Duodenal mucosa (tissue), 2 donors: ENCODE measurements at regions not wholly inside any gene's neighbourhood (a gene's known extent, or its start where the extent isn't known, plus 50 kb on each side); places are given as distances from the start of the nearest gene placed in this dataset.
"Not testable (repeated sequence)": the region's sequence is repeated elsewhere in the genome, so short reads cannot be mapped to it uniquely, and the experiment has no call there.

Source experiments
- H3K27ac ChIP-seq: one replicate; pipeline ENCODE4 v1.7.0; 2013; ENCODE audit warnings: low read depth, low read length
- H3K27me3 ChIP-seq, 2 donors: one replicate each; pipeline ENCODE4 v1.7.0; 2013; ENCODE audit warnings: low read length in 2 of 2, control low read depth in 1 of 2; ENCODE audit not compliant: insufficient read depth in 2 of 2, control insufficient read depth in 1 of 2
- H3K36me3 ChIP-seq, 2 donors: one replicate each; pipeline ENCODE4 v1.7.0; 2013; ENCODE audit warnings: low read length in 2 of 2, control low read depth in 1 of 2; ENCODE audit not compliant: insufficient read depth in 2 of 2, control insufficient read depth in 1 of 2
- H3K4me1 ChIP-seq, 2 donors: one replicate each; pipeline ENCODE4 v1.7.0; 2013; ENCODE audit warnings: low read length in 2 of 2, control low read depth in 1 of 2; ENCODE audit not compliant: insufficient read depth in 2 of 2, control insufficient read depth in 1 of 2
- H3K4me3 ChIP-seq, 2 donors: one replicate each; pipeline ENCODE4 v1.7.0; 2013; ENCODE audit warnings: low read length in 2 of 2, low read depth in 1 of 2
- H3K9ac ChIP-seq, 2 donors: one replicate each; pipeline ENCODE4 v1.7.0; 2013; ENCODE audit warnings: low read length in 2 of 2, low read depth in 1 of 2
- H3K9me3 ChIP-seq, 2 donors: one replicate each; pipeline ENCODE4 v1.7.0; 2013; ENCODE audit warnings: low read length in 2 of 2, control low read depth in 1 of 2; ENCODE audit not compliant: control insufficient read depth in 1 of 2

DNA sequence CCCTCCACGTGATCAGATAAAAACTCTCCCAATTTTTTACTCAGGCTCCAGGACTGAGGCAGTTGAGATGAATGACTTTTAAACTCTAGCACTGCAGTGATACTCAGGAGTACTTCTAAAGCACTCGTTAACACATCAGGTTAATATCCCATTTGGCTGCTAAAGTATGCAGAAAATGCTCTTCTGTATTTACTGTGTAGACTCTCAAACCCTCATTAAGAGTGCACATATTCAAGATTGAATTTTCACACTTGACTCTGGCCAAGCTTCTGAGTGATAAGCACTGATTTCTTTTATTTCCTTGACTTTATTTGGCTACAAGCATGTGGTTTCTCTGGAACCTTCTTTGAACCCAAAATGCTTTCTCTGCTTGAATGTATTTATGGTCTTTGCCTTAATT is 392.3 kb upstream of the NECTIN3 start:
- Histone ChIP-seq H3K9ac (no peak overlapping the region), H3K4me1 (no peaks in the 10 kb centered on the region), H3K9me3 (no peaks in the 10 kb centered on the region), H3K36me3 (no peaks in the 10 kb centered on the region), H3K27ac (no peak overlapping the region), H3K4me3 (no peak overlapping the region), H3K27me3 (no peaks in the 10 kb centered on the region)

GRCh38 chr3:110680450-110680849 is 391.2 kb upstream of the NECTIN3 start:
- no peak overlapping the region for H3K4me3 ChIP-seq
- no peaks in the 10 kb centered on the region for H3K9me3 ChIP-seq
- no peak overlapping the region for H3K27ac ChIP-seq
- no peaks in the 10 kb centered on the region for H3K4me1 ChIP-seq
- H3K27me3 ChIP-seq = no peaks in the 10 kb centered on the region
- no peak overlapping the region for H3K9ac ChIP-seq
- H3K36me3 ChIP-seq = no peaks in the 10 kb centered on the region

DNA sequence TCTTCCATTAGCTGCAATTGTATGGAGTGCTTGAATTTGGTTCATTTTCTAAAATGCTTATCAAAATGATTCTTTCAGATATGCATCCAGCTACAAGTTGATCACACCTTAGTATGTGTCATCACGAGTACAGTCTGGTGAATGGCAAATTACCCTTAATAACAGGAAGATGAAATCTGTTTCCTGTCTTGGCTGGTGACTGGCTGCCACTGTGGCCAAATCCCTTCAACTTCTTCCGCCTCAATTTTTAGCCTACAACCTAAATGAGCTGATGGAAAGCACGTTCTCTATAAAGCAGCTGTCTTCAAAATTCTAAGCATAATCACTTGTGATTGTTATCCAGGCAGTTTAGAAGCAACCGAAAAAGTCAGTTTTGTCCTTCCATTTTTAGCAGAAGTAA is 387.1 kb upstream of the NECTIN3 start:
- Histone ChIP-seq H3K4me1 (no peaks in the 10 kb centered on the region), H3K9me3 (no peaks in the 10 kb centered on the region), H3K4me3 (no peak overlapping the region), H3K27ac (no peak overlapping the region), H3K36me3 (no peaks in the 10 kb centered on the region), H3K27me3 (no peaks in the 10 kb centered on the region), H3K9ac (no peak overlapping the region)

DNA sequence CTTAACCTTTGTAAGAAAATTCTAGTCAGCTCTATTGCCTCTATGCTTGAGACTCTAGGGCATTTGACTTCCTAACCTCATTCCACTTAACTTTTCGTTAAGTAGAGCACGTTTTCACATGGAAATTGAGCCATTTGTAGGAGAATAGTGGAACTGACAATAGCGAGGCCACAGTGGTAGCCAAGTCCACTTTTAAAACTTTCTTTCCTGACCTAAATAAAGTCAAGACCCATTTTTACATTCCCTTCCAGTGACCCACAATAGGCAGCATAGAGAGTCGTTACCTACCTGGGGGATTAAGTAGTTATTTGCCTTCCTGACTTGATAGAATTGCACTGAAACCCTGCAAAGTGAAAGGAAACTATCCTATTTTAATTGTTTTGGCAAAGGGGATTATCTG is 386.0 kb upstream of the NECTIN3 start:
- no peak overlapping the region for H3K9ac ChIP-seq
- H3K4me3 ChIP-seq = no peak overlapping the region
- no peaks in the 10 kb centered on the region for H3K4me1 ChIP-seq
- no peak overlapping the region for H3K27ac ChIP-seq
- H3K27me3 ChIP-seq = no peaks in the 10 kb centered on the region
- H3K9me3 ChIP-seq = no peaks in the 10 kb centered on the region
- H3K36me3 ChIP-seq = no peaks in the 10 kb centered on the region

DNA sequence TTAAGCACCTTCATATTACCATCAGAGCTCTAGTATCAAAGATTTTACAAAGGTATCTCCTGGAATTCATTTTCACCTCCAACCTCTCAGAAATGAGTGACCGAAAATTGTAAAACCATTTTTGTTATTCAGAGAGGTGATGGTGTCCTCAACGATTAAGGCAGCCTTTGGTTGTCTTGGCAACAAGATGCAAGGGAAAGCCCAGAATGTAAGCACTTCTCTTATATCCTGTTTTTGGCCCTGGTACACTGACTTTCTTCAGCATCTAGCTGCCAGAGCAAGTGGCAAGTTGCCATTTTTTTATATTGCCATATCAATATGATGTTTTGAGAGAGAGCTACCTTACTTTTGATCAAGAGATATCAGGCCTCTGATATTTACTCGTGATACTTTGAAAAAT is 384.9 kb upstream of the NECTIN3 start:
- H3K27me3 ChIP-seq = no peaks in the 10 kb centered on the region
- no peaks in the 10 kb centered on the region for H3K36me3 ChIP-seq
- no peak overlapping the region for H3K27ac ChIP-seq
- no peak overlapping the region for H3K9ac ChIP-seq
- no peaks in the 10 kb centered on the region for H3K9me3 ChIP-seq
- no peak overlapping the region for H3K4me3 ChIP-seq
- no peaks in the 10 kb centered on the region for H3K4me1 ChIP-seq

GRCh38 chr3:110687138-110687537 is 384.5 kb upstream of the NECTIN3 start:
- Histone ChIP-seq H3K27ac (no peak overlapping the region), H3K36me3 (no peaks in the 10 kb centered on the region), H3K27me3 (no peaks in the 10 kb centered on the region)

DNA sequence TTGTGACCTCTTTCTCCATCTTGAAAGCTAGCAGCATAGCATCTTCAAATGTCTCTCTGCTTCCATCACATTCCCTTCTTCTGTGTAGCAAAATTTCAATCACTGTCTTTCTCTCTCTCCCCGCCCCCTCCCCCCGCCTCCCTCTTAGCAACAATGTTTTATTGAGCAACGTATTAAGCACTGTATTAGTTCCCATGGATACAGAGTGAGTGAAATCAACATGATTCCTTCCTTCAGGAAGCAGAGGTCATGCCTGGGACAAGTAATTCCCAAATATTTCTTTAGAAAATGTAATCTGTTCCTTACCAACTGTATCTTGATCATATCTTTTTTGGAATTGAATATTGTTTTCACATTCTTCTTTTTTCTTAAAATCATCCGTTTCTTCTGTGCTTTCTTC is 373.7 kb upstream of the NECTIN3 start:
- H3K27ac ChIP-seq = no peak overlapping the region
- no peaks in the 10 kb centered on the region for H3K27me3 ChIP-seq
- no peaks in the 10 kb centered on the region for H3K36me3 ChIP-seq
- H3K4me1 ChIP-seq = no peaks in the 10 kb centered on the region
- no peak overlapping the region for H3K4me3 ChIP-seq
- H3K9ac ChIP-seq = no peak overlapping the region
- peaks cover 0 to 2% of the 10 kb centered on the region in 2 donors for H3K9me3 ChIP-seq

More at GRCh38 chr3:110687138-110687537, 384.5 kb upstream of the NECTIN3 start:
- H3K9ac ChIP-seq = no peak overlapping the region
- no peaks in the 10 kb centered on the region for H3K4me1 ChIP-seq
- H3K4me3 ChIP-seq = no peak overlapping the region
- H3K9me3 ChIP-seq = no peaks in the 10 kb centered on the region

- not testable (repeated sequence) for H3K4me3 ChIP-seq, H3K9ac ChIP-seq, H3K27ac ChIP-seq, H3K9me3 ChIP-seq, H3K36me3 ChIP-seq, H3K4me1 ChIP-seq, H3K27me3 ChIP-seq
Observed at GRCh38 chr3:110704332-110704731, 367.3 kb upstream of the NECTIN3 start.

- no peaks in the 10 kb centered on the region for H3K36me3 ChIP-seq
- peaks cover 0 to 3% of the 10 kb centered on the region in 2 donors for H3K9me3 ChIP-seq
- no peak overlapping the region for H3K4me3 ChIP-seq
- peaks cover 12 to 25% of the 10 kb centered on the region in 2 donors for H3K4me1 ChIP-seq
- H3K27ac ChIP-seq = no peak overlapping the region
- no peak overlapping the region for H3K9ac ChIP-seq
- H3K27me3 ChIP-seq = no peaks in the 10 kb centered on the region
Observed at GRCh38 chr3:110708156-110708555, 363.5 kb upstream of the NECTIN3 start.

DNA sequence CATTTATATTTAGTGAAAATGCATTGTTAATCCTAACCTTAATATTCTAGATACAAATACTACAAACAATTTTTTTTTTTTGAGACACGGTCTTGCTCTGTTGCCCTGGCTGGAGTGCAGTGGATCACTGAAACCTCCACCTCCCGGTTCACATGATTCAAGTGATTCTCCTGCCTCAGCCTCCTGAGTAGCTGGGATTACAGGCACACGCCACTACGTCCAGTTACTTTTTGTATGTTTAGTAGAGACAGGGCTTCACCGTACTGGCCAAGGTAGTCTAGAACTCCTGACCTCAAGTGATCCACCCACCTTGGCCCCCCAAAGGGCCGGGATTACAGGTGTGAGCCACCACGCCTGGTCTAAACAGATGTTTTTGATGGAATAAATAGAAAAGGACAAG is 361.5 kb upstream of the NECTIN3 start:
- no peak overlapping the region for H3K4me3 ChIP-seq
- H3K27me3 ChIP-seq = no peaks in the 10 kb centered on the region
- no peaks in the 10 kb centered on the region for H3K9me3 ChIP-seq
- H3K27ac ChIP-seq = no peak overlapping the region
- peaks cover 12 to 29% of the 10 kb centered on the region in 2 donors for H3K4me1 ChIP-seq
- no peak overlapping the region for H3K9ac ChIP-seq
- no peaks in the 10 kb centered on the region for H3K36me3 ChIP-seq

GRCh38 chr3:110710603-110711002 is 361.0 kb upstream of the NECTIN3 start:
- no peak overlapping the region for H3K27ac ChIP-seq
- H3K4me1 ChIP-seq = peaks cover 12 to 29% of the 10 kb centered on the region in 2 donors
- no peaks in the 10 kb centered on the region for H3K27me3 ChIP-seq
- H3K9ac ChIP-seq = no peak overlapping the region
- H3K36me3 ChIP-seq = no peaks in the 10 kb centered on the region
- no peak overlapping the region for H3K4me3 ChIP-seq
- H3K9me3 ChIP-seq = no peaks in the 10 kb centered on the region
